ENCODE measurements at regions not wholly inside any gene's neighbourhood (a gene's known extent, or its start where the extent isn't known, plus 50 kb on each side); places are given as distances from the start of the nearest gene placed in this dataset.

GRCh38 chr4:41460641-41461040, 77.3 kb upstream of the LIMCH1 start:
- no peak for TF ChIP-seq POLR2AphosphoS5 (IDR thresholded peaks at IDR 0.05; ENCODE audit: borderline replicate concordance, low read depth, low read length)
- TF ChIP-seq EZH2 (IDR thresholded peaks at IDR 0.05), result no peak
- no peak for TF ChIP-seq FOXP2 (optimal IDR thresholded peaks at IDR 0.05; ENCODE audit: control extremely low read depth, extremely low read length, insufficient read depth)
